Aorta (tissue), 5 donors: ENCODE measurements at regions not wholly inside any gene's neighbourhood (a gene's known extent, or its start where the extent isn't known, plus 50 kb on each side); places are given as distances from the start of the nearest gene placed in this dataset.

Experiments used
- ATAC-seq: fragments of 200-7000 bp; cut with Tn5 transposase; one replicate; pipeline ENCODE4 v1.9.1; 2022; ENCODE audit warnings: moderate library complexity; ENCODE audit not compliant: low FRiP score
- DNase-seq, 2 donors: peaks; one replicate each; pipeline ENCODE4 v3.0.0-alpha.2; 2020
- H3K27ac ChIP-seq, 2 donors: one replicate each; pipeline ENCODE4 v1.5.1; 2013; ENCODE audit warnings: low read length in 2 of 2, mild to moderate bottlenecking in 2 of 2, moderate library complexity in 2 of 2, control low read depth in 1 of 2, inconsistent platforms in 1 of 2, low read depth in 1 of 2
- H3K27me3 ChIP-seq, 2 donors: one replicate each; pipeline ENCODE4 v1.6.1; 2013; ENCODE audit warnings: control low read depth in 1 of 2, low read length in 1 of 2, mild to moderate bottlenecking in 1 of 2, moderate library complexity in 1 of 2; ENCODE audit not compliant: insufficient read depth in 2 of 2, control insufficient read depth in 1 of 2
- H3K36me3 ChIP-seq, 2 donors: one replicate each; pipeline ENCODE4 v1.6.1; 2013; ENCODE audit warnings: control low read depth in 1 of 2, low read length in 1 of 2, mild to moderate bottlenecking in 1 of 2; ENCODE audit not compliant: insufficient read depth in 2 of 2, control insufficient read depth in 1 of 2
- H3K4me1 ChIP-seq, 2 donors: one replicate each; pipeline ENCODE4 v1.6.1; 2013; ENCODE audit warnings: low read length in 2 of 2, control low read depth in 1 of 2, mild to moderate bottlenecking in 1 of 2, moderate library complexity in 1 of 2; ENCODE audit not compliant: insufficient read depth in 2 of 2, control insufficient read depth in 1 of 2
- H3K4me3 ChIP-seq, 2 donors: one replicate each; pipeline ENCODE4 v1.5.1; 2013; ENCODE audit warnings: low read length in 2 of 2, control low read depth in 1 of 2, mild to moderate bottlenecking in 1 of 2
- H3K9me3 ChIP-seq: one replicate; pipeline ENCODE4 v1.6.1; 2013; ENCODE audit warnings: mild to moderate bottlenecking, low read length; ENCODE audit not compliant: control insufficient read depth
- WGBS, 2 donors: extraction: QIAGEN DNeasy Blood & Tissue Kit; methylation state at CpG; one replicate each; pipeline ENCODE4 v1.1.7; 2013; 5-methylcytosine and 5-hydroxymethylcytosine counted together
- intact Hi-C, 2 donors: fragments of 100-400 bp; cut with DNase I; formaldehyde crosslinking; loops; one replicate each; pipeline versions ENCODE4 v1.14.2 to v1.15.0; 2022
- donor health status: healthy with polysubstance abuse.
- donor health status: Bipolar disorder and iron deficiency.
- donor health status: DM: no; HTN: no; CAD: no.
- donor health status: DM: no; HTN: no; CAD: no.
- donor health status: DM: yes; HTN: yes; CAD: no.

DNA sequence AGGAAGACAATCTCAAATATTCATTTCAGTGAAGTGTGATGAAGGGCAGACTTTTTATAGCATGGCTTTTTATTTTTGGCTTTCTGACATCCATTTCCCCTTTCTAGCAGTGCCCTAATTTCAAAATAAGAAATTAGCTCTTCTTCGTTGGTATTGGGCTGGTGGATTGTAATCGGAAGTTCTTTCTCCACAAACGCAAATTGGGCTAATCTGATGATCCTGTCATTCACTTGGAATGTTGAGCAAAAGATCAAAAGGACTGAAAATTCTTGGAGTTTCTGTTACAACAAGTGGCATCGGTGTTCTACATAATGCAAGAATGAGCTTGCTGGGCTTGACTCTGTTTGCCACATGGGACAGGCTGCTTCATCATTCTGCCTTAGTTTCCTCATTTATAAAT lies 1182.8 kb downstream of the FLRT2 start:
- H3K27me3 ChIP-seq, result no peaks in the 10 kb centered on the region
- no peak overlapping the region for H3K4me3 ChIP-seq
- H3K27ac ChIP-seq, result no peak overlapping the region
- no peaks in the 10 kb centered on the region for H3K9me3 ChIP-seq
- no peak for DNase-seq
- 40 to 43% methylated on average over 4 of the region's 4 CpGs for WGBS, 2 donors
- no peaks in the 10 kb centered on the region for H3K4me1 ChIP-seq
- no peaks in the 10 kb centered on the region for H3K36me3 ChIP-seq
- intact Hi-C loops, result no loop called here
- no peak for ATAC-seq

DNA sequence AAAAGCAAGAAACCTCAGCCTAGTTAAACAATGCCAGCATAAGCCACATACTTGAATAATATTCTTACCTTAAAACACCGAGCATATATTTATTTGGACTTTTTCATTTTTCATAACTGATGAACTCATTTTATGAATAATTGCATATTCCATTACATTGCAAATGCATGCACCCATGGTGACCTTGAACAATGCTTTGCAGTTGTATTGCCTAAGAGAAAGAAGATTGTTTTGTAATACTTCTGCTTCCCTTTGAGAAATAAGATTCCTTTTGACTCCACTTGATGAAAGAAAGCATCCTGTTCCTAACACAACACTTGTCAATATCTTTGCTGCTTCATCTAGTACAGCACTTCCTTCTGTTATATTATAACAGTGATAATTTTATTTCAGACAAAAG lies 1182.2 kb downstream of the FLRT2 start:
- 65 to 74% methylated on average over 1 of the region's 1 CpG for WGBS, 2 donors
- Histone ChIP-seq H3K36me3 (no peaks in the 10 kb centered on the region), H3K4me3 (no peak overlapping the region), H3K27ac (no peak overlapping the region), H3K27me3 (no peaks in the 10 kb centered on the region), H3K4me1 (no peaks in the 10 kb centered on the region), H3K9me3 (no peaks in the 10 kb centered on the region)
- ATAC-seq (no peak), DNase-seq (no peak)
- intact Hi-C loops, result no loop called here

GRCh38 chr14:86708846-86709339 lies 1178.9 kb downstream of the FLRT2 start:
- no peaks in the 10 kb centered on the region for H3K36me3 ChIP-seq
- ATAC-seq (no peak), DNase-seq (no peak)
- H3K27ac ChIP-seq, result no peak overlapping the region
- H3K4me3 ChIP-seq, result no peak overlapping the region
- H3K4me1 ChIP-seq, result no peaks in the 10 kb centered on the region
- H3K27me3 ChIP-seq, result no peaks in the 10 kb centered on the region
- intact Hi-C loops, result no loop called here
- peaks cover 1% of the 10 kb centered on the region for H3K9me3 ChIP-seq

DNA sequence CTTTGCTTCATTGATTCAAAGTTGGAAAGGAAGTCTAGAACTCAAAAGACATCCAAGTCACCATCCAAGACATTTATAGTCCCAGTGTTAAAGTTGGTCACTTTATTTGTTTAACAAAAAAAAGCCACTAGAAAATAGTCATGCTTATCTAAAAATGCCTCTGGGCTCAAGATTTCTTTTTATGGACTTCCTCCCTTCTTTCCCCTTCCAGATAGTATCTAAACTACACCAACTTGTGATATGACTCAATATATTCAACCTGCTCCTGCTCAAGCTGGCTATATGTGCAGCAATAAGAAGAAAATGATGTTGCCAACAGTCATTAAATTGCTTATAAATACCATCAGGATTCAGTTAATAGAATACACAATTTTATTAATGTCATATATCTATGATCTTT lies 1177.1 kb downstream of the FLRT2 start:
- H3K36me3 ChIP-seq, result no peaks in the 10 kb centered on the region
- no peak for DNase-seq
- intact Hi-C loops, result no loop called here
- H3K27me3 ChIP-seq, result no peaks in the 10 kb centered on the region
- no peak overlapping the region for H3K4me3 ChIP-seq
- ATAC-seq, result no peak
- H3K27ac ChIP-seq, result no peak overlapping the region
- H3K9me3 ChIP-seq, result peaks cover 1% of the 10 kb centered on the region
- no peaks in the 10 kb centered on the region for H3K4me1 ChIP-seq

- no peaks in the 10 kb centered on the region for H3K4me1 ChIP-seq
- no peaks in the 10 kb centered on the region for H3K36me3 ChIP-seq
- 83% methylated on average over 1 of the region's 1 CpG for WGBS, 2 donors
- peaks cover 0 to 2% of the 10 kb centered on the region in 2 donors for H3K27me3 ChIP-seq
- no peaks in the 10 kb centered on the region for H3K9me3 ChIP-seq
- ATAC-seq (no peak), DNase-seq (no peak)
- no peak overlapping the region for H3K27ac ChIP-seq
- H3K4me3 ChIP-seq, result no peak overlapping the region
- intact Hi-C loops, result no loop called here
Observed at GRCh38 chr14:86683561-86683960, 1153.6 kb downstream of the FLRT2 start.

DNA sequence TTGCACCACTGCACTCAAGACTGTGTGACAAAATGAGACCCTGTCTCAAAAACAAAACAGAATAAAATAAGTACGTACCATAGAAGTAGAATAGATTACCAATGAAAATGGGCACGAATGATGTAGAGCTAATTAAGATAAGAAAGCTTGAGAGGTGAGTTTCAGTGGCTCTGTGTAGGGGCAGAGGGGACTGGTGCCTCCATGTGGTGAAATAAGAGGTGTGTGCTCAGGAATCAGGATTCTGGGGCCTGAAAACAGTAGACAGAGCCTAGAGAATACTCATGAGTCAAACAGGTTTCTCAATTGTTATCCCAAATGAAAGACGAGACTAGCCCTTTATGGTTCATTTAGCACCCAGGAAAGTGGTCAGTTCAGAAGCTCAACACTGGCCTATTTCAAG lies 1145.1 kb downstream of the FLRT2 start:
- ATAC-seq (no peak), DNase-seq (no peak)
- H3K9me3 ChIP-seq, result peaks cover 1% of the 10 kb centered on the region
- no peaks in the 10 kb centered on the region for H3K4me1 ChIP-seq
- peaks cover 0 to 2% of the 10 kb centered on the region in 2 donors for H3K27me3 ChIP-seq
- H3K36me3 ChIP-seq, result no peaks in the 10 kb centered on the region
- intact Hi-C loops, result no loop called here
- WGBS, 2 donors, result 68 to 76% methylated on average over 3 of the region's 3 CpGs
- no peak overlapping the region for H3K4me3 ChIP-seq
- H3K27ac ChIP-seq, result no peak overlapping the region

GRCh38 chr14:86673523-86673969 lies 1143.6 kb downstream of the FLRT2 start:
- ATAC-seq (no peak), DNase-seq (no peak)
- Histone ChIP-seq H3K4me1 (no peaks in the 10 kb centered on the region), H3K4me3 (no peak overlapping the region), H3K27ac (no peak overlapping the region), H3K27me3 (no peaks in the 10 kb centered on the region), H3K36me3 (no peaks in the 10 kb centered on the region), H3K9me3 (peaks cover 1% of the 10 kb centered on the region)
- intact Hi-C loops, result no loop called here

GRCh38 chr14:86672080-86672479 lies 1142.1 kb downstream of the FLRT2 start:
- 79 to 85% methylated on average over 2 of the region's 2 CpGs for WGBS, 2 donors
- peaks cover 1% of the 10 kb centered on the region for H3K9me3 ChIP-seq
- no peaks in the 10 kb centered on the region for H3K36me3 ChIP-seq
- H3K27me3 ChIP-seq, result no peaks in the 10 kb centered on the region
- intact Hi-C loops, result no loop called here
- no peak for DNase-seq
- no peak for ATAC-seq
- no peak overlapping the region for H3K27ac ChIP-seq
- H3K4me3 ChIP-seq, result no peak overlapping the region
- no peaks in the 10 kb centered on the region for H3K4me1 ChIP-seq

DNA sequence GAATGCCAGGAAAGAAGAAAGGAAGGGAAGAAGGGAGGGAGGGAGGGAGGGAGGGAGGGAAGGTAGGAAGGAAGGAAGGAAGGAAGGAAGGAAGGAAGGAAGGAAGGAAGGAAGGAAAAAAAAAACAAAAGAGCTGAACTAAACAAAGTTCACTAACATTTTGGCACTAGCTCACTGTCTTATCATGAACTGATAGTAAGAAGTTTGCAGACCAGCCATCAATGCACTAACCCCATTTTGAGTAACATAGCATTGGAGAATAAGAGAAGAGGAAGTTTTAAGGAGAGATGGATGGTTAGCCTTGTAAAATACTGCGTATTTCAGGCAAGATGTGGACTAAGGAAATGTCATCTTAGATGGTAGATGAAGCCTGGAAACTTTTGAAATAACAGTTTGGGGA lies 1136.0 kb downstream of the FLRT2 start:
- DNase-seq (no peak), ATAC-seq (no peak)
- Histone ChIP-seq H3K27me3 (no peaks in the 10 kb centered on the region), H3K4me1 (no peaks in the 10 kb centered on the region), H3K9me3 (no peaks in the 10 kb centered on the region), H3K4me3 (no peak overlapping the region), H3K27ac (no peak overlapping the region), H3K36me3 (no peaks in the 10 kb centered on the region)
- intact Hi-C loops, result no loop called here
- WGBS, 2 donors, result 78 to 89% methylated on average over 1 of the region's 1 CpG
